ENCODE measurements at regions not wholly inside any gene's neighbourhood (a gene's known extent, or its start where the extent isn't known, plus 50 kb on each side); places are given as distances from the start of the nearest gene placed in this dataset.
"Not testable (repeated sequence)": the region's sequence is repeated elsewhere in the genome, so short reads cannot be mapped to it uniquely, and the experiment has no call there.

DNA sequence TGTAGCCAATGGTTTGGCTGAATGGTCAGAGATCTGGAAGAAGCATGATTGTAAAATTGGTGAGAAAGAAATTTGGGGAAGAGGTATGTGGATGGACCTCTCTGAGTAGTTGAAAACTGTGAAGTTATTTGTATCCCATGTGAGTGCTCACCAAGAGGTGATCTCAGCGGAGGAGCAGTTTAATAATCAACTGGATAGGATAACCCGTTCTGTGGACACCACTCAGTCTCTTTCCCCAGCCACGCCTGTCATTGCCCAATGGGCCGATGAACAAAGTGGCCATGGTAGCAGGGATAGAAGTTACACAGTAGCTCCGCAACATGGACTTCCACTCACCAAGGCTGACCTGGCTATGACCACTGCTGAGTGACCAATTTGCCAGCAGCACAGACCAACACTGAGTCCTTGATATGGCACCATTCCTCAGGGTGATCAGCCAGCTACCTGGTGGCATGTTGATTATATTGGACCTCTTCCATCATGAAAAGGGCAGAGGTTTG lies 257.4 kb upstream of the ATXN7L3B start:
- H3K27me3 ChIP-seq (replicated peaks in 1 of 4; ENCODE audit: control extremely low read depth in 1 of 4, control insufficient read depth in 3 of 4, insufficient read depth in 4 of 4, low read length in 3 of 4): no peaks in the 10 kb centered on the region
- DNase-seq (no peak), ATAC-seq (ENCODE audit: low read depth) (no peak)
- WGBS (ENCODE audit: insufficient coverage): 97% methylated on average over 4 of the region's 5 CpGs
- H4K20me1 ChIP-seq (ENCODE audit: control insufficient read depth, insufficient read depth, low read length, poor library complexity, severe bottlenecking): no peaks in the 10 kb centered on the region
- no peaks in the 10 kb centered on the region for H3K79me2 ChIP-seq (ENCODE audit: control insufficient read depth, insufficient read depth, low read length)
- H3K4me2 ChIP-seq (replicated peaks; ENCODE audit: low read depth, low read length, poor library complexity, severe bottlenecking): no peak overlapping the region
- Mint-ChIP-seq H3K4me3 (no peak overlapping the region), H3K9me3 (ENCODE audit: insufficient read depth) (peaks cover 5% of the 10 kb centered on the region), H3K27me3 (no peaks in the 10 kb centered on the region), H3K27ac (no peak overlapping the region), H3K4me1 (no peaks in the 10 kb centered on the region)
- H3K36me3 ChIP-seq (replicated peaks in 1 of 2; ENCODE audit: control extremely low read depth in 1 of 2, control insufficient read depth in 1 of 2, extremely low read depth in 1 of 2, insufficient read depth in 2 of 2, low read length in 1 of 2): no peaks in the 10 kb centered on the region
- H3K9ac ChIP-seq (ENCODE audit: low read length): no peak overlapping the region
- peaks cover 0 to 5% (median 2%) of the 10 kb centered on the region in 3 donors for H3K9me3 ChIP-seq (ENCODE audit: control extremely low read depth in 1 of 3, control insufficient read depth in 2 of 3, insufficient read depth in 1 of 3, low read length in 2 of 3)
- no peak overlapping the region for H3K4me3 ChIP-seq (ENCODE audit: control extremely low read depth in 1 of 5, extremely low read depth in 1 of 5, insufficient read depth in 1 of 5, low read depth in 2 of 5, low read length in 4 of 5)
- intact Hi-C loops (cut with micrococcal nuclease): no loop called here
- ChIA-PET POLR2A (no interaction called here), CTCF (no interaction called here)
- H3K4me1 ChIP-seq (ENCODE audit: control insufficient read depth in 2 of 2, insufficient read depth in 2 of 2, low read length in 2 of 2): no peaks in the 10 kb centered on the region
- TF ChIP-seq CTCF (IDR thresholded peaks at IDR 0.05) (no peak), EZH2 (IDR thresholded peaks at IDR 0.05; ENCODE audit: borderline replicate concordance, insufficient read depth, low read depth, low read length, poor library complexity, severe bottlenecking) (no peak)
- no peak overlapping the region for H2AFZ ChIP-seq (ENCODE audit: insufficient read depth, low read depth, low read length, poor library complexity, severe bottlenecking)
- no peak overlapping the region for H3K27ac ChIP-seq (ENCODE audit: low read length in 2 of 2)

GRCh38 chr12:74281401-74282180 lies 256.0 kb upstream of the ATXN7L3B start:
- ATAC-seq (ENCODE audit: low read depth); H3K4me1 Mint-ChIP-seq; H3K36me3 ChIP-seq (replicated peaks in 1 of 2; ENCODE audit: control extremely low read depth in 1 of 2, control insufficient read depth in 1 of 2, extremely low read depth in 1 of 2, insufficient read depth in 2 of 2, low read length in 1 of 2); H3K4me3 Mint-ChIP-seq; H3K9me3 ChIP-seq (ENCODE audit: control extremely low read depth in 1 of 3, control insufficient read depth in 2 of 3, insufficient read depth in 1 of 3, low read length in 2 of 3); H4K20me1 ChIP-seq (ENCODE audit: control insufficient read depth, insufficient read depth, low read length, poor library complexity, severe bottlenecking); CTCF ChIA-PET; H3K9ac ChIP-seq (ENCODE audit: low read length); POLR2A ChIA-PET; H3K4me1 ChIP-seq (ENCODE audit: control insufficient read depth in 2 of 2, insufficient read depth in 2 of 2, low read length in 2 of 2); H3K4me2 ChIP-seq (replicated peaks; ENCODE audit: low read depth, low read length, poor library complexity, severe bottlenecking); H2AFZ ChIP-seq (ENCODE audit: insufficient read depth, low read depth, low read length, poor library complexity, severe bottlenecking); H3K4me3 ChIP-seq (ENCODE audit: control extremely low read depth in 1 of 5, extremely low read depth in 1 of 5, insufficient read depth in 1 of 5, low read depth in 2 of 5, low read length in 4 of 5); H3K27me3 ChIP-seq (replicated peaks in 1 of 4; ENCODE audit: control extremely low read depth in 1 of 4, control insufficient read depth in 3 of 4, insufficient read depth in 4 of 4, low read length in 3 of 4); intact Hi-C loops (cut with micrococcal nuclease); H3K27me3 Mint-ChIP-seq; H3K79me2 ChIP-seq (ENCODE audit: control insufficient read depth, insufficient read depth, low read length); H3K9me3 Mint-ChIP-seq (ENCODE audit: insufficient read depth); H3K27ac ChIP-seq (ENCODE audit: low read length in 2 of 2); H3K27ac Mint-ChIP-seq; DNase-seq: not testable (repeated sequence)
- no CpG with 5 or more reads among the region's 2 CpGs for WGBS (ENCODE audit: insufficient coverage)

Data from B cell (primary cell).